ENCODE measurements at regions not wholly inside any gene's neighbourhood (a gene's known extent, or its start where the extent isn't known, plus 50 kb on each side); places are given as distances from the start of the nearest gene placed in this dataset.

GRCh38 chr2:128395640-128396499, 77.2 kb upstream of the HS6ST1 start:
- TF ChIP-seq CTCF (IDR thresholded peaks at IDR 0.05), result no peak
- Histone ChIP-seq H3K9me3 (no peaks in the 10 kb centered on the region), H3K27me3 (no peaks in the 10 kb centered on the region), H3K36me3 (no peaks in the 10 kb centered on the region), H3K4me3 (no peak overlapping the region), H3K4me1 (no peaks in the 10 kb centered on the region), H3K27ac (no peak overlapping the region)
- ATAC-seq (no peak), DNase-seq (peak; percentile 26)
- intact Hi-C loops (cut with DNase I), result no loop called here

GRCh38 chr2:128396500-128396891, 77.8 kb upstream of the HS6ST1 start:
- Histone ChIP-seq H3K4me1 (no peaks in the 10 kb centered on the region), H3K9me3 (no peaks in the 10 kb centered on the region), H3K27ac (no peak overlapping the region), H3K36me3 (no peaks in the 10 kb centered on the region), H3K4me3 (no peak overlapping the region), H3K27me3 (no peaks in the 10 kb centered on the region)
- no peak for TF ChIP-seq CTCF (IDR thresholded peaks at IDR 0.05)
- ATAC-seq (no peak), DNase-seq (peak; percentile 34)
- intact Hi-C loops (cut with DNase I), result no loop called here

GRCh38 chr2:128396946-128397345, 78.3 kb upstream of the HS6ST1 start:
- no peaks in the 10 kb centered on the region for H3K4me1 ChIP-seq
- ATAC-seq (no peak), DNase-seq (no peak)
- H3K27me3 ChIP-seq, result no peaks in the 10 kb centered on the region
- H3K36me3 ChIP-seq, result no peaks in the 10 kb centered on the region
- no peak overlapping the region for H3K4me3 ChIP-seq
- no peak overlapping the region for H3K27ac ChIP-seq
- intact Hi-C loops (cut with DNase I), result no loop called here
- no peak for TF ChIP-seq CTCF (IDR thresholded peaks at IDR 0.05)
- H3K9me3 ChIP-seq, result no peaks in the 10 kb centered on the region

- Histone ChIP-seq H3K27ac (no peak overlapping the region), H3K36me3 (no peaks in the 10 kb centered on the region), H3K4me1 (no peaks in the 10 kb centered on the region), H3K4me3 (no peak overlapping the region), H3K9me3 (no peaks in the 10 kb centered on the region), H3K27me3 (no peaks in the 10 kb centered on the region)
- ATAC-seq (no peak), DNase-seq (no peak)
- intact Hi-C loops (cut with DNase I), result no loop called here
- no peak for TF ChIP-seq CTCF (IDR thresholded peaks at IDR 0.05)
Observed at GRCh38 chr2:128399256-128399655, 80.6 kb upstream of the HS6ST1 start.

GRCh38 chr2:128399690-128400291, 81.1 kb upstream of the HS6ST1 start:
- TF ChIP-seq CTCF (IDR thresholded peaks at IDR 0.05), result no peak
- Histone ChIP-seq H3K36me3 (no peaks in the 10 kb centered on the region), H3K4me3 (no peak overlapping the region), H3K4me1 (no peaks in the 10 kb centered on the region), H3K9me3 (no peaks in the 10 kb centered on the region), H3K27me3 (no peaks in the 10 kb centered on the region), H3K27ac (no peak overlapping the region)
- intact Hi-C loops (cut with DNase I), result no loop called here
- no peak for DNase-seq
- ATAC-seq, result no peak
